HG02571 (cell line): ENCODE measurements at regions not wholly inside any gene's neighbourhood (a gene's known extent, or its start where the extent isn't known, plus 50 kb on each side); places are given as distances from the start of the nearest gene placed in this dataset.
"Not testable (repeated sequence)": the region's sequence is repeated elsewhere in the genome, so short reads cannot be mapped to it uniquely, and the experiment has no call there.

ENCODE experiments used
- ATAC-seq: cut with Tn5 transposase; IDR thresholded peaks from one replicate; pipeline ENCODE4 v1.9.1; 2021; ENCODE audit warnings: mild to moderate bottlenecking, moderate library complexity; ENCODE audit not compliant: unreplicated experiment

- no peak for ATAC-seq
These were observed 85.1 kb downstream of the GNL3L start for GRCh38 chrX:54615109-54615508.

GRCh38 chrX:54633641-54634040 lies 103.6 kb downstream of the GNL3L start:
- ATAC-seq: no peak

- no peak for ATAC-seq
These were observed 109.0 kb downstream of the GNL3L start for GRCh38 chrX:54639018-54639345.

- peak; percentile 93 for ATAC-seq
These were observed 109.5 kb downstream of the GNL3L start for GRCh38 chrX:54639346-54640102.

- no peak for ATAC-seq
These were observed 110.2 kb downstream of the GNL3L start for GRCh38 chrX:54640103-54640690.

- ATAC-seq: no peak
These were observed 110.7 kb downstream of the GNL3L start for GRCh38 chrX:54640736-54641135.

- no peak for ATAC-seq
These were observed 111.5 kb downstream of the GNL3L start for GRCh38 chrX:54641530-54641929.

- ATAC-seq: not testable (repeated sequence)
These were observed 117.6 kb downstream of the GNL3L start for GRCh38 chrX:54647607-54648006.

GRCh38 chrX:54659547-54659946 lies 129.5 kb downstream of the GNL3L start:
- ATAC-seq: no peak

- no peak for ATAC-seq
These were observed 122.3 kb downstream of the ITIH6 start for GRCh38 chrX:54675762-54676161.

GRCh38 chrX:54695231-54695630 lies 102.8 kb downstream of the ITIH6 start:
- ATAC-seq: no peak

GRCh38 chrX:54695816-54696487 lies 102.1 kb downstream of the ITIH6 start:
- peak; percentile 93 for ATAC-seq
